IMR-90 (cell line): ENCODE measurements at regions not wholly inside any gene's neighbourhood (a gene's known extent, or its start where the extent isn't known, plus 50 kb on each side); places are given as distances from the start of the nearest gene placed in this dataset.

Experiments used
- ATAC-seq: fragments of 200-7000 bp; cut with Tn5 transposase; 2 replicates; pipeline ENCODE4 v1.9.1; 2020; ENCODE audit warnings: low read depth, mild to moderate bottlenecking, moderate library complexity
- BruUV-seq: library from RNA; stranded (reverse); fragments of 400-500 nt; replicated peaks from 2 replicates; lab custom pipeline; 2021; lab: Mats Ljungman, UMichigan
- CTCF ChIA-PET: fragments of 300-600 bp; formaldehyde crosslinking; extraction: SDS; loops from one replicate; lab custom pipeline; 2021; ENCODE audit warnings: antibody characterized with exemption; lab: Yijun Ruan, JAX
- POLR2A ChIA-PET: fragments of 300-600 bp; sonication (Branson Sonifier 250); formaldehyde crosslinking; loops from one replicate; lab custom pipeline; 2022; ENCODE audit warnings: antibody characterized with exemption; ENCODE audit not compliant: unreplicated experiment; lab: Charles Lee
- DNase-seq: peaks from one replicate; pipeline ENCODE4 v3.0.0; 2013
- H2AFZ ChIP-seq: replicated peaks from 2 replicates; pipeline ENCODE3; 2013; ENCODE audit warnings: low read length, mild to moderate bottlenecking; ENCODE audit not compliant: poor library complexity
- H2AK5ac ChIP-seq: 2 replicates; pipeline ENCODE4 v1.6.1; 2013; ENCODE audit warnings: low read depth, low read length, inconsistent platforms
- H2AK9ac ChIP-seq: replicated peaks from 2 replicates; pipeline ENCODE3; 2013; ENCODE audit warnings: mild to moderate bottlenecking, low read depth, low read length, moderate library complexity; ENCODE audit not compliant: poor library complexity
- H2BK120ac ChIP-seq: 2 replicates; pipeline ENCODE4 v1.6.1; 2013; ENCODE audit warnings: low read depth, low read length, inconsistent platforms
- H2BK15ac ChIP-seq: 3 replicates; pipeline ENCODE4 v1.6.1; 2013; ENCODE audit warnings: low read depth, low read length, inconsistent platforms
- H2BK20ac ChIP-seq: 2 replicates; pipeline ENCODE4 v1.6.1; 2013; ENCODE audit warnings: low read depth, mild to moderate bottlenecking, inconsistent platforms, low read length, moderate library complexity
- H2BK5ac ChIP-seq: 2 replicates; pipeline ENCODE4 v1.6.1; 2013; ENCODE audit warnings: mild to moderate bottlenecking, low read depth, low read length, inconsistent platforms; ENCODE audit not compliant: poor library complexity, severe bottlenecking
- H3K14ac ChIP-seq: replicated peaks from 2 replicates; pipeline ENCODE4 v1.6.1; 2013; ENCODE audit warnings: low read depth, low read length, inconsistent platforms
- H3K18ac ChIP-seq: 2 replicates; pipeline ENCODE4 v1.6.1; 2013; ENCODE audit warnings: low read depth, low read length, control low read depth
- H3K23ac ChIP-seq: 2 replicates; pipeline ENCODE4 v1.6.1; 2013; ENCODE audit warnings: low read depth, low read length, inconsistent platforms
- H3K27ac ChIP-seq: 2 replicates; pipeline ENCODE4 v1.5.1; 2013; ENCODE audit warnings: mild to moderate bottlenecking, control low read depth, low read length; ENCODE audit not compliant: insufficient read depth
- H3K27me3 ChIP-seq: 2 replicates; pipeline ENCODE4 v1.6.1; 2013; ENCODE audit warnings: low read length; ENCODE audit not compliant: control insufficient read depth, insufficient read depth
- H3K36me3 ChIP-seq: 2 replicates; pipeline ENCODE4 v1.6.1; 2013; ENCODE audit warnings: low read length, mixed read lengths; ENCODE audit not compliant: control insufficient read depth, insufficient read depth
- H3K4ac ChIP-seq: 2 replicates; pipeline ENCODE4 v1.6.1; 2013; ENCODE audit warnings: low read depth, low read length, inconsistent platforms
- H3K4me1 ChIP-seq: 2 replicates; pipeline ENCODE4 v1.6.1; 2013; ENCODE audit warnings: low read length, mixed read lengths; ENCODE audit not compliant: control insufficient read depth, insufficient read depth
- H3K4me2 ChIP-seq: 2 replicates; pipeline ENCODE4 v1.6.1; 2013; ENCODE audit warnings: low read depth, mild to moderate bottlenecking, control low read depth, low read length, moderate library complexity
- H3K4me3 ChIP-seq: 2 replicates; pipeline ENCODE4 v1.5.1; 2013; ENCODE audit warnings: low read depth, mild to moderate bottlenecking, control low read depth, low read length, moderate library complexity; ENCODE audit not compliant: insufficient read depth
- H3K56ac ChIP-seq: 2 replicates; pipeline ENCODE4 v1.6.1; 2013; ENCODE audit warnings: low read length, inconsistent platforms; ENCODE audit not compliant: insufficient read depth; ENCODE audit errors: extremely low read depth
- H3K79me1 ChIP-seq, 2 experiments: 2 replicates each; pipeline ENCODE4 v1.6.1; 2013; ENCODE audit warnings: low read length in 2 of 2, inconsistent platforms in 1 of 2, low read depth in 1 of 2
- H3K9ac ChIP-seq: 2 replicates; pipeline ENCODE4 v1.6.1; 2013; ENCODE audit warnings: low read depth, low read length, control low read depth
- H3K9me1 ChIP-seq: 2 replicates; pipeline ENCODE4 v1.6.1; 2013; ENCODE audit warnings: low read length, inconsistent platforms; ENCODE audit not compliant: insufficient read depth
- H3K9me3 ChIP-seq: 2 replicates; pipeline ENCODE4 v1.6.1; 2013; ENCODE audit warnings: low read length; ENCODE audit not compliant: control insufficient read depth, insufficient read depth
- H4K20me1 ChIP-seq: 2 replicates; pipeline ENCODE4 v1.6.1; 2013; ENCODE audit warnings: low read length, inconsistent platforms; ENCODE audit not compliant: insufficient read depth
- H4K5ac ChIP-seq: 2 replicates; pipeline ENCODE4 v1.6.1; 2013; ENCODE audit warnings: mild to moderate bottlenecking, low read depth, low read length, control low read depth
- H4K8ac ChIP-seq, 2 experiments: 2 replicates each; pipeline ENCODE4 v1.6.1; 2013; ENCODE audit warnings: low read depth in 2 of 2, low read length in 2 of 2, control low read depth in 1 of 2, inconsistent platforms in 1 of 2
- H4K91ac ChIP-seq: 2 replicates; pipeline ENCODE4 v1.6.1; 2013; ENCODE audit warnings: low read depth, low read length, inconsistent platforms; ENCODE audit not compliant: insufficient read depth
- BHLHE40 ChIP-seq: fragments of 150-350 bp; IDR thresholded peaks from 2 replicates; pipeline ENCODE4 v1.6.1; 2016; ENCODE audit warnings: mild to moderate bottlenecking, low read depth, low read length
- CEBPB ChIP-seq: IDR thresholded peaks from 2 replicates; pipeline ENCODE4 v1.6.1; 2012; ENCODE audit warnings: low read depth, low read length, improper control_type of control experiment
- CHD1 ChIP-seq: IDR thresholded peaks from 2 replicates; pipeline ENCODE4 v1.6.1; 2012; ENCODE audit warnings: low read depth, low read length, improper control_type of control experiment
- CTCF ChIP-seq: conservative IDR thresholded peaks from 2 replicates; pipeline ENCODE4 v1.5.1; 2012; ENCODE audit warnings: mild to moderate bottlenecking, low read depth, low read length, improper control_type of control experiment
- ELK1 ChIP-seq: fragments of 150-350 bp; IDR thresholded peaks from 2 replicates; pipeline ENCODE4 v1.6.1; 2016; ENCODE audit warnings: low read depth, mild to moderate bottlenecking, low read length, moderate library complexity, borderline replicate concordance
- FOS ChIP-seq: fragments of 150-350 bp; IDR thresholded peaks from 2 replicates; pipeline ENCODE4 v1.6.1; 2016; ENCODE audit warnings: low read depth, low read length
- MAFK ChIP-seq: IDR thresholded peaks from 2 replicates; pipeline ENCODE4 v1.6.1; 2012; ENCODE audit warnings: low read depth, low read length, improper control_type of control experiment
- MAZ ChIP-seq: IDR thresholded peaks from 2 replicates; pipeline ENCODE4 v1.6.1; 2012; ENCODE audit warnings: low read depth, mild to moderate bottlenecking, low read length, improper control_type of control experiment, moderate library complexity, borderline replicate concordance
- MXI1 ChIP-seq: IDR thresholded peaks from 2 replicates; pipeline ENCODE4 v1.6.1; 2012; ENCODE audit warnings: low read depth, mild to moderate bottlenecking, low read length, moderate library complexity, borderline replicate concordance
- NFE2L2 ChIP-seq: fragments of 150-350 bp; IDR thresholded peaks from 2 replicates; pipeline ENCODE4 v1.6.1; 2016; ENCODE audit warnings: low read depth, mild to moderate bottlenecking, low read length
- POLR2A ChIP-seq: IDR thresholded peaks from 2 replicates; pipeline ENCODE4 v1.6.1; 2012; ENCODE audit warnings: mild to moderate bottlenecking, low read depth, low read length
- RAD21 ChIP-seq: IDR thresholded peaks from 2 replicates; pipeline ENCODE4 v1.6.1; 2012; ENCODE audit warnings: low read length, improper control_type of control experiment
- RCOR1 ChIP-seq: IDR thresholded peaks from 2 replicates; pipeline ENCODE4 v1.6.1; 2012; ENCODE audit warnings: mild to moderate bottlenecking, low read length, improper control_type of control experiment; ENCODE audit not compliant: insufficient replicate concordance
- RFX5 ChIP-seq: IDR thresholded peaks from 2 replicates; pipeline ENCODE4 v1.8.0; 2012; ENCODE audit warnings: low read depth, mild to moderate bottlenecking, low read length, moderate library complexity
- SMC3 ChIP-seq: fragments of 150-350 bp; IDR thresholded peaks from 2 replicates; pipeline ENCODE4 v1.6.1; 2016; ENCODE audit warnings: low read depth, mild to moderate bottlenecking, antibody characterized with exemption, low read length, moderate library complexity
- USF2 ChIP-seq: fragments of 150-350 bp; IDR thresholded peaks from 2 replicates; pipeline ENCODE4 v1.6.1; 2017; ENCODE audit warnings: mild to moderate bottlenecking, antibody characterized with exemption, low read length, low read depth
- WGBS, 2 experiments: methylation state at CpG; one replicate each; pipeline versions ENCODE4 v1.1.5 to v1.1.7; 2013; ENCODE audit warnings: missing lambda C conversion rate in 2 of 2; ENCODE audit not compliant: insufficient read length in 1 of 2; ENCODE audit errors: extremely low coverage in 2 of 2; 5-methylcytosine and 5-hydroxymethylcytosine counted together
- dilution Hi-C: fragments of 300-500 bp; cut with HindIII; formaldehyde crosslinking; loops from one replicate; pipeline ENCODE4 v1.14.3; 2018; ENCODE audit warnings: low sequenced_read_pairs; ENCODE audit not compliant: unreplicated experiment
- in situ Hi-C: fragments of 300-500 bp; cut with MboI; formaldehyde crosslinking; loops from 3 replicates; pipeline ENCODE4 v1.14.3; 2019; ENCODE audit warnings: low sequenced_read_pairs, inconsistent platforms, mixed read lengths
- intact Hi-C: fragments of 100-400 bp; cut with micrococcal nuclease; formaldehyde crosslinking; loops from 2 replicates; pipeline ENCODE4 v1.10.0; 2022

- TF ChIP-seq CTCF: no peak
These were observed 137.8 kb upstream of the LRATD1 start (continued) for GRCh38 chr2:14494759-14495158.

GRCh38 chr2:14501061-14501460, 131.5 kb upstream of the LRATD1 start:
- WGBS, 2 experiments: no CpG with 5 or more reads among the region's 6 CpGs
- POLR2A ChIA-PET: no interaction called here
- TF ChIP-seq NFE2L2 (no peak), FOS (no peak), CHD1 (no peak), RAD21 (no peak), CEBPB (no peak), MXI1 (no peak), ELK1 (no peak), RCOR1 (no peak), USF2 (no peak), RFX5 (no peak), SMC3 (no peak), MAZ (no peak), MAFK (no peak), BHLHE40 (no peak), POLR2A (no peak)

More at GRCh38 chr2:14501061-14501460, 131.5 kb upstream of the LRATD1 start:
- Histone ChIP-seq H4K91ac (no peak overlapping the region), H2BK5ac (no peak overlapping the region), H4K8ac (no peak overlapping the region), H4K5ac (no peak overlapping the region), H3K36me3 (no peaks in the 10 kb centered on the region), H3K9ac (no peak overlapping the region), H2BK20ac (no peak overlapping the region), H3K4me3 (no peak overlapping the region), H3K27me3 (no peaks in the 10 kb centered on the region), H3K9me3 (no peaks in the 10 kb centered on the region), H2AFZ (no peak overlapping the region), H3K4ac (no peak overlapping the region), H4K20me1 (no peaks in the 10 kb centered on the region), H2AK5ac (no peak overlapping the region), H2AK9ac (no peak overlapping the region), H3K27ac (no peak overlapping the region), H3K9me1 (no peaks in the 10 kb centered on the region), H3K4me1 (no peaks in the 10 kb centered on the region), H2BK15ac (no peak overlapping the region), H3K14ac (no peak overlapping the region), H3K23ac (no peak overlapping the region), H3K56ac (no peak overlapping the region), H2BK120ac (no peak overlapping the region), H3K18ac (no peak overlapping the region), H3K4me2 (no peak overlapping the region), H3K79me1 (no peaks in the 10 kb centered on the region)
- BruUV-seq: no TSS peak
- CTCF ChIA-PET: no interaction called here
- ATAC-seq (no peak), DNase-seq (no peak)
- dilution Hi-C loops: no loop called here
- intact Hi-C loops: no loop called here
- in situ Hi-C loops: loop anchor here (25.0 kb wide), 1 partner anchor 1086 kb away; the partner anchor contains the start of gene DDX1
